ENCODE measurements at regions not wholly inside any gene's neighbourhood (a gene's known extent, or its start where the extent isn't known, plus 50 kb on each side); places are given as distances from the start of the nearest gene placed in this dataset.

- DNase-seq, result no peak
Observed at GRCh38 chr2:12090590-12090989, 344.2 kb downstream of the LPIN1 start.

GRCh38 chr2:12091201-12091806 lies 344.9 kb downstream of the LPIN1 start:
- DNase-seq, result no peak

- DNase-seq, result no peak
Observed at GRCh38 chr2:12094134-12094533, 347.7 kb downstream of the LPIN1 start.

- no peak for DNase-seq
Observed at GRCh38 chr2:12096051-12096787, 349.8 kb downstream of the LPIN1 start.

GRCh38 chr2:12096788-12097449 lies 350.5 kb downstream of the LPIN1 start:
- no peak for DNase-seq

GRCh38 chr2:12097859-12098258 lies 351.4 kb downstream of the LPIN1 start:
- no peak for DNase-seq

GRCh38 chr2:12099374-12099773 lies 352.9 kb downstream of the LPIN1 start:
- DNase-seq, result no peak

GRCh38 chr2:12102679-12103078 lies 356.2 kb downstream of the LPIN1 start:
- no peak for DNase-seq

- no peak for DNase-seq
Observed at GRCh38 chr2:12105180-12105579, 358.7 kb downstream of the LPIN1 start.

- DNase-seq, result no peak
Observed at GRCh38 chr2:12106440-12107080, 360.1 kb downstream of the LPIN1 start.

GRCh38 chr2:12107321-12107720 lies 360.9 kb downstream of the LPIN1 start:
- DNase-seq, result no peak

GRCh38 chr2:12107939-12108338 lies 361.5 kb downstream of the LPIN1 start:
- no peak for DNase-seq

- no peak for DNase-seq
Observed at GRCh38 chr2:12109363-12110017, 363.1 kb downstream of the LPIN1 start.

GRCh38 chr2:12110074-12110473 lies 363.6 kb downstream of the LPIN1 start:
- no peak for DNase-seq

- DNase-seq, result no peak
Observed at GRCh38 chr2:12110481-12110880, 364.0 kb downstream of the LPIN1 start.

GRCh38 chr2:12113412-12113811 lies 367.0 kb downstream of the LPIN1 start:
- no peak for DNase-seq

- DNase-seq, result no peak
Observed at GRCh38 chr2:12114816-12115215, 368.4 kb downstream of the LPIN1 start.

- DNase-seq, result no peak
Observed at GRCh38 chr2:12116228-12116750, 369.9 kb downstream of the LPIN1 start.

GRCh38 chr2:12119841-12120240 lies 373.4 kb downstream of the LPIN1 start:
- no peak for DNase-seq

GRCh38 chr2:12120281-12121150 lies 374.1 kb downstream of the LPIN1 start:
- no peak for DNase-seq

GRCh38 chr2:12124790-12125189 lies 378.4 kb downstream of the LPIN1 start:
- DNase-seq, result no peak

- DNase-seq, result no peak
Observed at GRCh38 chr2:12126318-12126717, 379.9 kb downstream of the LPIN1 start.

Data from NCI-H748 treated with DMSO at 0.1 percent for 48 hours (cell line).